Fibroblast of lung (primary cell): ENCODE measurements at regions not wholly inside any gene's neighbourhood (a gene's known extent, or its start where the extent isn't known, plus 50 kb on each side); places are given as distances from the start of the nearest gene placed in this dataset.
A peak's percentile ranks its signal among the peaks of the same experiment; 100 is the strongest.

Source experiments
- DNase-seq, 2 donors: peaks; one replicate each; pipeline versions ENCODE4 v3.0.0 to v3.0.0-alpha.2; 2010; ENCODE audit warnings: low read depth in 2 of 2
- H2AFZ ChIP-seq: 2 replicates; pipeline ENCODE4 v1.5.1; 2012; ENCODE audit warnings: low read length, control low read depth, inconsistent platforms
- H3K27ac ChIP-seq: 2 replicates; pipeline ENCODE4 v1.5.1; 2011; ENCODE audit warnings: low read length, control low read depth; ENCODE audit not compliant: insufficient read depth
- H3K27me3 ChIP-seq: 2 replicates; pipeline ENCODE4 v1.5.1; 2011; ENCODE audit warnings: mild to moderate bottlenecking, low read length; ENCODE audit not compliant: control insufficient read depth, insufficient read depth
- H3K36me3 ChIP-seq: 2 replicates; pipeline ENCODE4 v1.5.1; 2011; ENCODE audit warnings: low read length; ENCODE audit not compliant: control insufficient read depth, insufficient read depth
- H3K4me1 ChIP-seq: 2 replicates; pipeline ENCODE4 v1.5.1; 2011; ENCODE audit warnings: low read length; ENCODE audit not compliant: control insufficient read depth, insufficient read depth; ENCODE audit errors: extremely low read depth
- H3K4me2 ChIP-seq: 2 replicates; pipeline ENCODE4 v1.5.1; 2011; ENCODE audit warnings: low read length, control low read depth; ENCODE audit not compliant: insufficient read depth; ENCODE audit errors: extremely low read depth
- H3K4me3 ChIP-seq, 4 experiments: fragments of 200-600 bp in 1 of 4; sonication (generic) in 1 of 4; replicated peaks in 1 of 4; 2 replicates each; pipeline ENCODE4 v1.5.1; 2011 to 2016; ENCODE audit warnings: low read length in 4 of 4, low read depth in 3 of 4, mild to moderate bottlenecking in 3 of 4, control low read depth in 2 of 4, inconsistent platforms in 1 of 4, mixed read lengths in 1 of 4; ENCODE audit not compliant: insufficient read depth in 1 of 4; ENCODE audit errors: control extremely low read depth in 1 of 4
- H3K79me2 ChIP-seq: 2 replicates; pipeline ENCODE4 v1.5.1; 2012; ENCODE audit warnings: mild to moderate bottlenecking, low read length, inconsistent platforms; ENCODE audit not compliant: control insufficient read depth, insufficient read depth
- H3K9ac ChIP-seq: 2 replicates; pipeline ENCODE4 v1.5.1; 2011; ENCODE audit warnings: mild to moderate bottlenecking, low read length, control low read depth; ENCODE audit not compliant: insufficient read depth
- H3K9me3 ChIP-seq: 2 replicates; pipeline ENCODE4 v1.5.1; 2012; ENCODE audit warnings: low read depth, low read length; ENCODE audit not compliant: control insufficient read depth, insufficient read depth
- H4K20me1 ChIP-seq: 2 replicates; pipeline ENCODE4 v1.5.1; 2011; ENCODE audit warnings: low read length; ENCODE audit not compliant: control insufficient read depth, insufficient read depth; ENCODE audit errors: extremely low read depth
- CTCF ChIP-seq, 2 donors: IDR thresholded peaks in 1 of 2; conservative IDR thresholded peaks in 1 of 2; 1 replicate in 1 of 2; 2 replicates in 1 of 2; pipeline ENCODE4 v1.5.1; 2011 to 2012; ENCODE audit warnings: low read length in 2 of 2, control low read depth in 1 of 2, inconsistent platforms in 1 of 2, low read depth in 1 of 2, mild to moderate bottlenecking in 1 of 2
- EZH2 ChIP-seq: IDR thresholded peaks from 2 replicates; pipeline ENCODE4 v1.5.1; 2012; ENCODE audit warnings: low read length, control low read depth, mild to moderate bottlenecking; ENCODE audit errors: missing control alignments

- H3K79me2 ChIP-seq, result no peaks in the 10 kb centered on the region
- no peak overlapping the region for H3K4me3 ChIP-seq
- no peak overlapping the region for H3K27ac ChIP-seq
- no peak overlapping the region for H3K4me2 ChIP-seq
- H3K4me1 ChIP-seq, result peaks cover 7% of the 10 kb centered on the region
- H3K36me3 ChIP-seq, result no peaks in the 10 kb centered on the region
- peak; percentile 31 to 82 for DNase-seq
- H3K9ac ChIP-seq, result no peak overlapping the region
- H3K27me3 ChIP-seq, result no peaks in the 10 kb centered on the region
- H2AFZ ChIP-seq, result no peak overlapping the region
- H3K9me3 ChIP-seq, result no peaks in the 10 kb centered on the region
- TF ChIP-seq EZH2 (no peak), CTCF (conservative IDR thresholded peaks at IDR 0.05 in 1 of 2, IDR thresholded peaks at IDR 0.05 in 1 of 2; ENCODE audit: low read depth in 1 of 2, low read length in 2 of 2) (no peak)
- H4K20me1 ChIP-seq, result no peaks in the 10 kb centered on the region
Observed at GRCh38 chr2:9690252-9690651, 59.5 kb upstream of the YWHAQ start.

- Histone ChIP-seq H3K4me3 (no peak overlapping the region), H3K9me3 (no peaks in the 10 kb centered on the region), H3K36me3 (no peaks in the 10 kb centered on the region), H3K9ac (no peak overlapping the region), H2AFZ (no peak overlapping the region), H3K79me2 (no peaks in the 10 kb centered on the region), H3K4me1 (peaks cover 7% of the 10 kb centered on the region), H4K20me1 (no peaks in the 10 kb centered on the region), H3K4me2 (no peak overlapping the region), H3K27ac (no peak overlapping the region), H3K27me3 (no peaks in the 10 kb centered on the region)
- DNase-seq, result no peak
- TF ChIP-seq CTCF (conservative IDR thresholded peaks at IDR 0.05 in 1 of 2, IDR thresholded peaks at IDR 0.05 in 1 of 2; ENCODE audit: low read depth in 1 of 2, low read length in 2 of 2) (no peak), EZH2 (no peak)
Observed at GRCh38 chr2:9690716-9691498, 60.1 kb upstream of the YWHAQ start.

- DNase-seq, result peak; percentile 20 to 30
- no peaks in the 10 kb centered on the region for H3K27me3 ChIP-seq
- peak overlapping the region; percentile 57 for H3K27ac ChIP-seq
- no peaks in the 10 kb centered on the region for H3K79me2 ChIP-seq
- H4K20me1 ChIP-seq, result no peaks in the 10 kb centered on the region
- peak overlapping the region in 1 of 4 experiments; percentile 34 for H3K4me3 ChIP-seq
- TF ChIP-seq EZH2 (no peak), CTCF (conservative IDR thresholded peaks at IDR 0.05 in 1 of 2, IDR thresholded peaks at IDR 0.05 in 1 of 2; ENCODE audit: low read depth in 1 of 2, low read length in 2 of 2) (no peak)
- no peaks in the 10 kb centered on the region for H3K36me3 ChIP-seq
- H3K4me1 ChIP-seq, result peaks cover 7% of the 10 kb centered on the region
- peak overlapping the region; percentile 63 for H2AFZ ChIP-seq
- no peak overlapping the region for H3K9ac ChIP-seq
- H3K4me2 ChIP-seq, result peak overlapping the region; percentile 83
- no peaks in the 10 kb centered on the region for H3K9me3 ChIP-seq
Observed at GRCh38 chr2:9692456-9693195, 61.8 kb upstream of the YWHAQ start.
